Cardiac muscle cell (in vitro differentiated cells and primary cell): ENCODE measurements at regions not wholly inside any gene's neighbourhood (a gene's known extent, or its start where the extent isn't known, plus 50 kb on each side); places are given as distances from the start of the nearest gene placed in this dataset.

Experiments used
- DNase-seq, 2 donors: peaks; one replicate each; pipeline versions ENCODE4 v3.0.0 to v3.0.0-alpha.2; 2010 to 2017; ENCODE audit warnings: low read depth in 1 of 2, low spot score in 1 of 2
- H3K27ac ChIP-seq: fragments of 200-600 bp; sonication (generic); 2 replicates; pipeline ENCODE4 v1.5.1; 2016
- H3K27me3 ChIP-seq: fragments of 200-600 bp; sonication (generic); 2 replicates; pipeline ENCODE4 v1.6.0; 2016; ENCODE audit warnings: control low read depth
- H3K36me3 ChIP-seq: fragments of 200-600 bp; sonication (generic); 2 replicates; pipeline ENCODE4 v1.5.1; 2016; ENCODE audit warnings: control low read depth
- H3K4me1 ChIP-seq: fragments of 200-600 bp; sonication (generic); 2 replicates; pipeline ENCODE4 v1.8.1; 2017; ENCODE audit warnings: low read depth, mild to moderate bottlenecking, mixed run types
- H3K4me3 ChIP-seq: fragments of 200-600 bp; sonication (generic); 2 replicates; pipeline ENCODE4 v1.5.1; 2016; ENCODE audit warnings: mild to moderate bottlenecking
- H3K9me3 ChIP-seq: fragments of 200-600 bp; sonication (generic); 2 replicates; pipeline ENCODE4 v1.5.1; 2017; ENCODE audit warnings: low read depth, mild to moderate bottlenecking, control low read depth
- TF ChIP-seq, protein P1 (sequence below): IDR thresholded peaks from 2 replicates; pipeline ENCODE4 v1.5.1; 2012; ENCODE audit warnings: low read depth, mild to moderate bottlenecking, low read length

DNA sequence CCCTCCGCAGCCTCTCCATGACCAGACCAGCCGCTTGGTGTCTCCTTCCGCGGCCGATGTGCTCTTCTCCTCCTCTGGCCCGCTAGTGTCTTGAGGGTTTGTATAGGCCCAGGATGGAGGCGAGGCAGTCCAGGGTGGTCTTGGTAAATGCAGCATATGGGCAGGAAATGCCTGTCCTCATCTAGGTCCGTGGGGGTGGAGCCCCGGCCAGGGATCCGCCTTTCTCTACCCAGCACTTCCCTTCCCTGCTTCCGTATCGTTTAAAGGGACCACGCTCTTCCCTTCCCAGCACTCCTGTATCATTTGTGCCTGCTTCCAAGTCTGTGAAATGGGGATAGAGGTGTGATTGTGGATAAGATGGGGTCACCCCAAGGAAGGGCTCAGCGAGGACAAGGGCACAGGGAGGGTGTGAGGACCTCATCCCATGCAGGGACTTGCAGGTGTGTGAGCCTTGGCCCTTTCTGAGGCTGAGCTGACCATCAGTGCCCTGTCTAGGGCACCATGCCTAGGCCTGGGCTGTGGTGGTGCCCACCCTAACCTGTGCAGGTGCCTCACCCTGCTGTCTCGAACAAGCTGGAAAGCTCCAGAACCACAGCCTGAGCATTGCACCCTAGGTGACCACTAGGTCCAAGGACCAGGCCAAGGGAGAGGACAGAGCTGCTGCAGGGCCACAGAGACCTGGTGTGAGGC is 326.8 kb upstream of the RTL1 start:
- H3K4me3 ChIP-seq: no peak overlapping the region
- peak in 1 of 2 donors; percentile 11 for DNase-seq
- no peaks in the 10 kb centered on the region for H3K27me3 ChIP-seq
- TF ChIP-seq, protein P1, sequence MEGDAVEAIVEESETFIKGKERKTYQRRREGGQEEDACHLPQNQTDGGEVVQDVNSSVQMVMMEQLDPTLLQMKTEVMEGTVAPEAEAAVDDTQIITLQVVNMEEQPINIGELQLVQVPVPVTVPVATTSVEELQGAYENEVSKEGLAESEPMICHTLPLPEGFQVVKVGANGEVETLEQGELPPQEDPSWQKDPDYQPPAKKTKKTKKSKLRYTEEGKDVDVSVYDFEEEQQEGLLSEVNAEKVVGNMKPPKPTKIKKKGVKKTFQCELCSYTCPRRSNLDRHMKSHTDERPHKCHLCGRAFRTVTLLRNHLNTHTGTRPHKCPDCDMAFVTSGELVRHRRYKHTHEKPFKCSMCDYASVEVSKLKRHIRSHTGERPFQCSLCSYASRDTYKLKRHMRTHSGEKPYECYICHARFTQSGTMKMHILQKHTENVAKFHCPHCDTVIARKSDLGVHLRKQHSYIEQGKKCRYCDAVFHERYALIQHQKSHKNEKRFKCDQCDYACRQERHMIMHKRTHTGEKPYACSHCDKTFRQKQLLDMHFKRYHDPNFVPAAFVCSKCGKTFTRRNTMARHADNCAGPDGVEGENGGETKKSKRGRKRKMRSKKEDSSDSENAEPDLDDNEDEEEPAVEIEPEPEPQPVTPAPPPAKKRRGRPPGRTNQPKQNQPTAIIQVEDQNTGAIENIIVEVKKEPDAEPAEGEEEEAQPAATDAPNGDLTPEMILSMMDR: no peak
- no peaks in the 10 kb centered on the region for H3K4me1 ChIP-seq
- H3K36me3 ChIP-seq: no peaks in the 10 kb centered on the region
- H3K27ac ChIP-seq: no peak overlapping the region
- no peaks in the 10 kb centered on the region for H3K9me3 ChIP-seq

DNA sequence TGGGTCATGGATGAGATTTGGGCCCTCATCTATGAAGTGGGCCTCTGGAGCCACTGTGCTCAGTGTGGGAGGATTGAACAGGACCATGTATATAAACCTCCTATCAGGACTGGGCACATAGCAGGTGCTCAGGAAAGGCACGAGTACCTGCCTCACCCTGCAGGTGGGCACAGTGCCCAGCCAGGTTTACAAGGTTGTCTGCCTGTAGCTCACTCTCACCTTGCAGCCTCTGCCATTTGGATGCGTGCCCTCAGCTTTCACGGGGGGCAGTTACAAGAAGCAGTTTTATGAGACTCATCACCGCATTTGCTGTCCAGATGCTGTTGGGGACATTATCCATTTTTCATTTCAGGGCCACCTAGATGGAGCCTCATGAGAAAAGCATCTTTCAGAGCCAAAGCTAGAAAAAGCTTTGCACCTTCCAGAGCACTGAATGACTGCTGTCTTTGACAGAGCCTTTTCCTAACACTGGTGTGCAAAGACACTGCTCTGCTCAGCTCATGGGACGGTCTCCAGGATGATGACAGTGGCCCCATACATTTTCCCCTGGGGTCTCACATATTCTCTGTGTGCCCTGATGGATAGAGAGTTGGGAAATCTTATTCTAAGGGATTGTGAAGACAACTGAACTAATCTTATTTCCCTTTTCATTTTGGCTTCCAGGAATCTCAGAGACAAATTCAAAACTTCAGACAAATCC is 327.5 kb upstream of the RTL1 start:
- Histone ChIP-seq H3K4me1 (peaks cover 6% of the 10 kb centered on the region), H3K9me3 (no peaks in the 10 kb centered on the region), H3K27ac (no peak overlapping the region), H3K27me3 (no peaks in the 10 kb centered on the region), H3K4me3 (no peak overlapping the region), H3K36me3 (no peaks in the 10 kb centered on the region)
- DNase-seq: no peak
- TF ChIP-seq, protein P1: no peak

DNA sequence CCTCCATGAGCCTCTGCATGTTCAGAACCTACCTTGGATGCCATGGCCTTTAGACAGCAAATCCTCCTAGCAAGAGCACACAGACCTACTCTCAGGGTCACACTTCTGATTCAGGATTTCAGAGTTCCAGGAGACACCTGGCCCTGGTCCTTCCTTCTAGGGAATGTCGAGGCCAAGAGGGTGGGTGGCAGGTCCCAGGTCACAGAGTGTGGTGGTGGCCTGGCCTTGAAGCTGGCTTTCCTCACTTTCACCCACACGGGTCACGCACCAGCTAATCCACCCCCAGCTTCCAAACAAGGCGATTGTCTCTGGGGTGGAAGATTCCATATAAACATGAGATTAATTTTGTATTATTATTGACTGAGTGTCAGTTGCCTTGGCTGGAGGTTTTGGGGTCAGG is 328.3 kb upstream of the RTL1 start:
- Histone ChIP-seq H3K4me3 (no peak overlapping the region), H3K27me3 (no peaks in the 10 kb centered on the region), H3K36me3 (no peaks in the 10 kb centered on the region), H3K27ac (no peak overlapping the region), H3K9me3 (no peaks in the 10 kb centered on the region), H3K4me1 (peaks cover 10% of the 10 kb centered on the region)
- DNase-seq: no peak
- TF ChIP-seq, protein P1: no peak

DNA sequence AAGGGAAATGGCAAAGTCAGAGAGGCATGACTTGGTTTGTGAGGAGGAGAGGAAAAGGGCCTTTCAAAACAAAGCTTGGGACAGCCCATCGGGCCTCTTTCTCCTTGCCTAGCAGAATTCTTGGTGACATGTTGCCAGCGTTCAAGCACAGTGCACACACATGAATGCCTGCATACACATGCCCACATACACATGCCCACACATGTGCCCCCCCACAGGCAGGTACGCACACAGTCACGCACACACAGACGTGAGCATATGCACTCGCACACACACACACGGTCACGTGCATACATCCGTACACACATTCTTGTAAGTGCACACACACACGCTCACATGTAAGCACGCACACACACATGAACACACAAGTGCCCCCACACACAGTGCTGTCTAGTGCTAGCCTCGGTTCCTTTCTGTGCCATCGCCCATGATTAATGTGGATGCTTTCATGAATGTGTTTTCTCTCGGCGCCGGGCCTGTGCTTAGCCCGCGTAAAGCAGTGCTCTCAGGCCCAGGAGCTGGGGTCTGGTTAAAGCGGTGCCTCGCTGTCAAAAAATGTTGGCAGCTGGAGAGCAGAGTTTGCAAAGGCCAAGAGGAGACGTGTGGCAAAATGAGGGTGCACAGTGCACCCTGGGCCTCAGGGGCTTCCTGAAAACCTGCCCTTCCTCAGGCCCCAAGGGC is 328.8 kb upstream of the DIO3 start:
- Histone ChIP-seq H3K4me1 (peaks cover 10% of the 10 kb centered on the region), H3K9me3 (no peaks in the 10 kb centered on the region), H3K27me3 (no peaks in the 10 kb centered on the region), H3K27ac (no peak overlapping the region), H3K4me3 (no peak overlapping the region), H3K36me3 (no peaks in the 10 kb centered on the region)
- no peak for DNase-seq
- TF ChIP-seq, protein P1: no peak

DNA sequence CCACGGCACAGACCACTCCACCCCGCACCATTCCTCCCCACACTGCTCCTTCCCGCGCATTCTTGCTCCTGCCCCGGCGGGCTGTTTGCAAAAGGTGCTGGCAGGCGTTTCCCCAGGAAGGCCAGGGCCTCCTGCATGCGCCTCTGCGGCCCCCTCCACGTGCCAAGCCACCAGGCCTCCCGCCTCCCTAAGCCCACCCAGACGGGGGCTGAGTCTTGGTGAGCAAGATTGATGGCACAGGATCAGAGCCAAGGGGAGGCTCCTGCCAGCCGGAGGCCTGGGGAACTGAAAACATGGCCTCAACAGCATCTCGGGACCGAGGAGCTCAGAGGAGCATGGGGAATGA is 328.3 kb upstream of the DIO3 start:
- no peak overlapping the region for H3K27ac ChIP-seq

More for the DNA sequence above, 328.3 kb upstream of the DIO3 start:
- Histone ChIP-seq H3K4me1 (peaks cover 10% of the 10 kb centered on the region), H3K36me3 (no peaks in the 10 kb centered on the region), H3K4me3 (no peak overlapping the region), H3K27me3 (no peaks in the 10 kb centered on the region), H3K9me3 (no peaks in the 10 kb centered on the region)
- TF ChIP-seq, protein P1: no peak
- no peak for DNase-seq
